ENCODE measurements at regions not wholly inside any gene's neighbourhood (a gene's known extent, or its start where the extent isn't known, plus 50 kb on each side); places are given as distances from the start of the nearest gene placed in this dataset.

DNA sequence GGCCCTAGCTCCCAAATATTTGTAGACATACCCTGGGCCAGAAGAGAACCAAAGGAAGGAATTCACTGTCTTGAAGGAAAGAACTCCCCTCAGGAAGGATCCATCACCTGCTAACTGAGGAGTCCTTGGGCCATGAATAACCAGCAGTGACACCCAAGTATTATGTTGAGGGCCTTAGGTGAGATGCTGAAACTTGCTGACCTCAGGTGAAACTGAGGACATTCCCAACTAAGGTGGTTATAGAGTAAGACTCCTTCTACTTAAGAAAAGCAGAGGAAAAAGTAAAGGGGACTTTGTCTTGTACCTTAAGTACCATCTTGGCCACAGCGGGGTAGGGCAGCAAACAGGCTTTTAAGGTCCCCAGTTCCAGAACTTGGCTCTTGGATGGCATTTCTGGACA lies 491.7 kb downstream of the C6orf118 start:
- H3K27ac ChIP-seq = no peak overlapping the region
- H3K9ac ChIP-seq = no peak overlapping the region
- H3K27me3 ChIP-seq (ENCODE audit: insufficient read depth, low read depth) = no peaks in the 10 kb centered on the region
- no peaks in the 10 kb centered on the region for H4K20me1 ChIP-seq (ENCODE audit: insufficient read depth)
- H2AFZ ChIP-seq (ENCODE audit: low read depth) = no peak overlapping the region
- H3K4me3 ChIP-seq (IDR thresholded peaks at IDR 0.05; ENCODE audit: insufficient read depth, low read depth, low read length) = no peak overlapping the region
- H3K4me1 ChIP-seq (ENCODE audit: low read depth, poor library complexity, severe bottlenecking) = no peaks in the 10 kb centered on the region
- H3K79me2 ChIP-seq (ENCODE audit: insufficient read depth, low read depth) = no peaks in the 10 kb centered on the region
- no peaks in the 10 kb centered on the region for H3K36me3 ChIP-seq (ENCODE audit: insufficient read depth)
- TF ChIP-seq CTCF (conservative IDR thresholded peaks at IDR 0.05; ENCODE audit: low read depth, low read length) = no peak
- no peak overlapping the region for H3K4me2 ChIP-seq

GRCh38 chr6:164812706-164813105 lies 496.7 kb downstream of the C6orf118 start:
- no peaks in the 10 kb centered on the region for H3K27me3 ChIP-seq (ENCODE audit: insufficient read depth, low read depth)
- H3K4me1 ChIP-seq (ENCODE audit: low read depth, poor library complexity, severe bottlenecking) = no peaks in the 10 kb centered on the region
- no peak overlapping the region for H3K4me2 ChIP-seq
- no peaks in the 10 kb centered on the region for H4K20me1 ChIP-seq (ENCODE audit: insufficient read depth)
- H3K27ac ChIP-seq = no peak overlapping the region
- H3K4me3 ChIP-seq (IDR thresholded peaks at IDR 0.05; ENCODE audit: insufficient read depth, low read depth, low read length) = no peak overlapping the region
- no peak for TF ChIP-seq CTCF (conservative IDR thresholded peaks at IDR 0.05; ENCODE audit: low read depth, low read length)
- H3K79me2 ChIP-seq (ENCODE audit: insufficient read depth, low read depth) = no peaks in the 10 kb centered on the region
- H2AFZ ChIP-seq (ENCODE audit: low read depth) = no peak overlapping the region
- no peak overlapping the region for H3K9ac ChIP-seq
- no peaks in the 10 kb centered on the region for H3K36me3 ChIP-seq (ENCODE audit: insufficient read depth)

DNA sequence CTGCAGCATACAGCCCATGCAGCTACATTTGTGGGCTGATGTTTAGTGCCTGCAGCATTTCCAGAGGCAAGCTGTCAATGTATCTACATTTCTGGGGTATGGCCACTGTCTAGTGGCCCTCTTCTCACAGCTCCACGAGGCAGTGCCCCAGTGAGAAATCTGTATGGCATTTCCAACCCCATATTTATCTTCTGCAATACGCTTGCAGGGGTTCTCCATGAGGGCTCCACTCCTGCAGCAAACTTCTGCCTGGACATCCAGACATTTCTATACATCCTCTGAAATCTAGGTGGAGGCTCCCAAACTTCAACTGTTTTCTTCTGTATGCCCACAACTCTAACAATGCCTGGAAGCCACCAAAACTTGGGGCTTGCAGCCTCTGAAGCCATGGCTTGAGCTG lies 502.3 kb downstream of the C6orf118 start:
- H3K4me1 ChIP-seq (ENCODE audit: low read depth, poor library complexity, severe bottlenecking) = no peaks in the 10 kb centered on the region
- H3K79me2 ChIP-seq (ENCODE audit: insufficient read depth, low read depth) = no peaks in the 10 kb centered on the region
- H4K20me1 ChIP-seq (ENCODE audit: insufficient read depth) = no peaks in the 10 kb centered on the region
- no peaks in the 10 kb centered on the region for H3K36me3 ChIP-seq (ENCODE audit: insufficient read depth)
- H3K27ac ChIP-seq = no peak overlapping the region
- no peak overlapping the region for H3K9ac ChIP-seq
- H2AFZ ChIP-seq (ENCODE audit: low read depth) = no peak overlapping the region
- TF ChIP-seq CTCF (conservative IDR thresholded peaks at IDR 0.05; ENCODE audit: low read depth, low read length) = no peak
- no peak overlapping the region for H3K4me2 ChIP-seq
- H3K4me3 ChIP-seq (IDR thresholded peaks at IDR 0.05; ENCODE audit: insufficient read depth, low read depth, low read length) = no peak overlapping the region
- H3K27me3 ChIP-seq (ENCODE audit: insufficient read depth, low read depth) = no peaks in the 10 kb centered on the region

DNA sequence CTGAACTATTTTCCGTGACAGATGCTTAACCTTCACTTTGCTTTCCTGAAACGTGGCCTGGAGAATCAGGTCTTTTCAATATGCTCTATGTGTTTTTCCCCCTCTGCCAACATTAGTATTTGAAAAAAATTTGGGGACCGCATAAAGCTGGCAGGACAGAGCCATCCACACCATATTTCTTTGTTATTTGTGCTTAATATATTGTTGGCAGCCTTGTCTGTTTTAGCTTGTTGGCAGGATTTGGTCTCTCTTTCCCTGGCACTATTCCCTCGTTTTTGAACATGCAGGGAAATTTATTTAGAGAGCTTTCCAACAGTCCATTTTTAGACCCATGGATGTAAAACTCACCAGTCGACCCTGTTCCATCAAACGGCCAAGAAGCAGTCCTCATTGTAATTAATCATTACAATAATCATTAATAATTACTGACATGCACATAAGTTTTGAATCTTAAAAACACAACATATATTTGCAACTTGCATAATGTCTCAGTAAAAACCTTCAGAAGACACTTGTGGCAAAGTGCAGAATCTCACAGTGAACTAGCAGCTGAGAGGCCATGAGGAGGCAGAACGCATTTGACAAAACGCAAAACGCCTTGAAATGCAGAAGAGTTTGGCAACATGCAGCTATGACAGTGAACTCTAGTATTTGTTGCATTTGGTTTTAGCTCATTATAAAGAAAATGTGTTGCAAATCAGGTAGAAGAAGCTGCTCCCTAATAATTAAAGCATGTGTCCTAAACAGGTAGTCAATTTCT lies 514.2 kb downstream of the C6orf118 start:
- H3K36me3 ChIP-seq (ENCODE audit: insufficient read depth) = no peaks in the 10 kb centered on the region

More for the DNA sequence above, 514.2 kb downstream of the C6orf118 start:
- no peak overlapping the region for H2AFZ ChIP-seq (ENCODE audit: low read depth)
- H3K27ac ChIP-seq = no peak overlapping the region
- H3K9ac ChIP-seq = no peak overlapping the region
- no peak overlapping the region for H3K4me3 ChIP-seq (IDR thresholded peaks at IDR 0.05; ENCODE audit: insufficient read depth, low read depth, low read length)
- no peak for TF ChIP-seq CTCF (conservative IDR thresholded peaks at IDR 0.05; ENCODE audit: low read depth, low read length)
- H3K27me3 ChIP-seq (ENCODE audit: insufficient read depth, low read depth) = no peaks in the 10 kb centered on the region
- no peaks in the 10 kb centered on the region for H4K20me1 ChIP-seq (ENCODE audit: insufficient read depth)
- no peak overlapping the region for H3K4me2 ChIP-seq
- no peaks in the 10 kb centered on the region for H3K4me1 ChIP-seq (ENCODE audit: low read depth, poor library complexity, severe bottlenecking)
- no peaks in the 10 kb centered on the region for H3K79me2 ChIP-seq (ENCODE audit: insufficient read depth, low read depth)
